HG02798 (cell line): ENCODE measurements at regions not wholly inside any gene's neighbourhood (a gene's known extent, or its start where the extent isn't known, plus 50 kb on each side); places are given as distances from the start of the nearest gene placed in this dataset.

Source experiments
- ATAC-seq: cut with Tn5 transposase; IDR thresholded peaks from one replicate; pipeline ENCODE4 v1.9.1; 2021; ENCODE audit warnings: mild to moderate bottlenecking; ENCODE audit not compliant: unreplicated experiment, poor library complexity

GRCh38 chr1:106998431-106999002 is 58.0 kb upstream of the PRMT6 start:
- ATAC-seq, result no peak

GRCh38 chr1:107000902-107001301 is 55.6 kb upstream of the PRMT6 start:
- no peak for ATAC-seq

GRCh38 chr1:107003972-107004371 is 52.5 kb upstream of the PRMT6 start:
- ATAC-seq, result no peak

GRCh38 chr1:107004421-107004820 is 52.1 kb upstream of the PRMT6 start:
- ATAC-seq, result no peak
